Epithelial cell of proximal tubule (primary cell): ENCODE measurements at regions not wholly inside any gene's neighbourhood (a gene's known extent, or its start where the extent isn't known, plus 50 kb on each side); places are given as distances from the start of the nearest gene placed in this dataset.
"Not testable (repeated sequence)": the region's sequence is repeated elsewhere in the genome, so short reads cannot be mapped to it uniquely, and the experiment has no call there.

Experiments used
- DNase-seq: peaks from one replicate; pipeline ENCODE4 v3.0.0-alpha.2; 2011; ENCODE audit warnings: low read depth
- H3K4me3 ChIP-seq: 2 replicates; pipeline ENCODE4 v1.5.1; 2011; ENCODE audit warnings: low read depth, mild to moderate bottlenecking, low read length
- CTCF ChIP-seq: conservative IDR thresholded peaks from 2 replicates; pipeline ENCODE4 v1.5.1; 2012; ENCODE audit warnings: low read depth, mild to moderate bottlenecking, low read length

- no peak for DNase-seq
- no peak overlapping the region for H3K4me3 ChIP-seq
These were observed 225.8 kb downstream of the RND3 start for GRCh38 chr2:150261691-150262090.

GRCh38 chr2:150260636-150261035 lies 226.8 kb downstream of the RND3 start:
- H3K4me3 ChIP-seq = no peak overlapping the region
- no peak for TF ChIP-seq CTCF
- DNase-seq = no peak

More at GRCh38 chr2:150261691-150262090, 225.8 kb downstream of the RND3 start:
- TF ChIP-seq CTCF = no peak

- TF ChIP-seq CTCF = no peak
- no peak for DNase-seq
- H3K4me3 ChIP-seq = no peak overlapping the region
These were observed 227.7 kb downstream of the RND3 start for GRCh38 chr2:150259746-150260145.

- no peak for TF ChIP-seq CTCF
- H3K4me3 ChIP-seq = no peak overlapping the region
- DNase-seq = no peak
These were observed 228.6 kb downstream of the RND3 start for GRCh38 chr2:150258781-150259307.

- no peak for TF ChIP-seq CTCF
- DNase-seq = no peak
- H3K4me3 ChIP-seq = no peak overlapping the region
These were observed 230.7 kb downstream of the RND3 start for GRCh38 chr2:150256736-150257135.

- TF ChIP-seq CTCF = no peak
- no peak for DNase-seq
- H3K4me3 ChIP-seq = no peak overlapping the region
These were observed 231.9 kb downstream of the RND3 start for GRCh38 chr2:150255528-150255927.

- not testable (repeated sequence) for DNase-seq, H3K4me3 ChIP-seq
These were observed 237.7 kb downstream of the RND3 start for GRCh38 chr2:150249735-150250134.
